ENCODE measurements at regions not wholly inside any gene's neighbourhood (a gene's known extent, or its start where the extent isn't known, plus 50 kb on each side); places are given as distances from the start of the nearest gene placed in this dataset.

- no TSS peak for BruUV-seq (replicated peaks)
- Histone ChIP-seq H3K9me3 (ENCODE audit: low read depth, low read length, poor library complexity, severe bottlenecking) (no peaks in the 10 kb centered on the region), H3K36me3 (ENCODE audit: insufficient read depth, low read length, poor library complexity, severe bottlenecking) (no peaks in the 10 kb centered on the region), H3K4me3 (ENCODE audit: low read depth, low read length, poor library complexity, severe bottlenecking) (no peak overlapping the region), H3K27me3 (replicated peaks; ENCODE audit: insufficient read depth, low read depth, low read length, poor library complexity) (no peaks in the 10 kb centered on the region), H3K4me1 (ENCODE audit: insufficient read depth, low read length, poor library complexity, severe bottlenecking) (no peaks in the 10 kb centered on the region), H3K27ac (ENCODE audit: low read depth, low read length, poor library complexity, severe bottlenecking) (no peak overlapping the region)
- intact Hi-C loops (cut with micrococcal nuclease; ENCODE audit: unreplicated experiment): no loop called here
- TF ChIP-seq CTCF (conservative IDR thresholded peaks at IDR 0.05; ENCODE audit: low read depth, low read length) (no peak), EZH2 (IDR thresholded peaks at IDR 0.05; ENCODE audit: borderline replicate concordance, low read depth, low read length, poor library complexity, severe bottlenecking) (no peak)
- ChIA-PET CTCF (no interaction called here), POLR2A (ENCODE audit: low non-redundant PET) (no interaction called here)
- no peak for DNase-seq (ENCODE audit: low spot score)
These were observed 748.7 kb downstream of the RNF144A start for GRCh38 chr2:7665880-7666279.

DNA sequence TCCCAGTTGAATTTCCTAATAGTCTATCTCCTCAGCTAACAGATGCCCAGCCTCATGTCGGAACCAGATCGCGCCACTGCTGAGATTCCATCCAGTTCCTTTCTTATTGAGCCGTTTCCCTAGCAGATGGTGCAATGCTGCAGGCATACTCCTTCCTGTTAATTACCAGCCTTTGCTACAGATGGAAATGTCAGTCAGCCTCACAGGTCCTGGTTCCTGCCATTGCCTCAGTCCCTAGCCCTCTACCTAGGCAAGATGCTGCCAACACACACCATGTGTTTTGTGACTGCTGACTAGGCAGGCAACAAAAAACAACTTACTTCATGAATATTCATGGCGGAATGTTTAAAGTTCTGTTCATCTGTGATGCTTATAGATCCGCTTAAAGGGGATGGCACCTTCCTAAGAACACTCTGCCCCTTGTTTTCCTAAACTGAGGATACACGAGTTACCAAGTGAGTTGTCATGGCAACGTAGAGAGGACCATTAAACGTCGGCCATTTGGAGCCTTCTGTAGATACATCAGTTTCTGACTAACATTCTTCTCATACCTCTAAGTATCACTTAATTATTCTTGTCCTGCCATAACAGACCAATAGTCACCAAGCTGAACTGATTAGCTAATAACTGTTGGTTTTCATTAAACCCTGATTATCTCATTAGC, 749.5 kb downstream of the RNF144A start:
- TF ChIP-seq CTCF (conservative IDR thresholded peaks at IDR 0.05; ENCODE audit: low read depth, low read length) (no peak), EZH2 (IDR thresholded peaks at IDR 0.05; ENCODE audit: borderline replicate concordance, low read depth, low read length, poor library complexity, severe bottlenecking) (no peak)
- no peaks in the 10 kb centered on the region for H3K36me3 ChIP-seq (ENCODE audit: insufficient read depth, low read length, poor library complexity, severe bottlenecking)
- H3K4me3 ChIP-seq (ENCODE audit: low read depth, low read length, poor library complexity, severe bottlenecking): no peak overlapping the region
- H3K9me3 ChIP-seq (ENCODE audit: low read depth, low read length, poor library complexity, severe bottlenecking): no peaks in the 10 kb centered on the region
- no TSS peak for BruUV-seq (replicated peaks)
- POLR2A ChIA-PET (ENCODE audit: low non-redundant PET): no interaction called here
- no peaks in the 10 kb centered on the region for H3K27me3 ChIP-seq (replicated peaks; ENCODE audit: insufficient read depth, low read depth, low read length, poor library complexity)
- no peaks in the 10 kb centered on the region for H3K4me1 ChIP-seq (ENCODE audit: insufficient read depth, low read length, poor library complexity, severe bottlenecking)
- no peak overlapping the region for H3K27ac ChIP-seq (ENCODE audit: low read depth, low read length, poor library complexity, severe bottlenecking)
- CTCF ChIA-PET: no interaction called here
- no peak for DNase-seq (ENCODE audit: low spot score)
- intact Hi-C loops (cut with micrococcal nuclease; ENCODE audit: unreplicated experiment): no loop called here

DNA sequence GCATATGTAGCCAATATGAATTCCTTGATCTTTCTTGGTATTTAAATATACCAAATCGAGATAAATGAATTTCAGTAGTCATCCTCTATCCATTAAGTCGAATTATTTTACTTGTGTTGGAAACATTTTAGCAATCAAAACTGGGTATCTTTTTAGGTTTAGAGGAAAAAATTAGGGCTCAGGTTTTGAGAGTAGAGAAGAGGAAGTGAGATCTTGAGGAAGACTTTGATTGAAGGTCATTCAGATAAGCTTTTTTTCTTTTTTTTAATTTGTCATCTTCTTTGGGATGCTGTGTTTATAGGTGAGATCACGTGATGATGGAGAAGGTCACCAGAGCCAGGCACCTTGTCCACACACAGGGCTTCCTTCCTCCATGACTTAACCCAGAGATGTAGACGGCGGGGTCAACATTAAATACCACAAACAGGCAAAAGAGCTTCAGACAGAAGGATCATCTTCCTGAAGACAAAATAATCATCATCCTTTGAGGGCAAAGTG, 750.1 kb downstream of the RNF144A start:
- H3K27ac ChIP-seq (ENCODE audit: low read depth, low read length, poor library complexity, severe bottlenecking): no peak overlapping the region
- no peaks in the 10 kb centered on the region for H3K9me3 ChIP-seq (ENCODE audit: low read depth, low read length, poor library complexity, severe bottlenecking)
- no peaks in the 10 kb centered on the region for H3K4me1 ChIP-seq (ENCODE audit: insufficient read depth, low read length, poor library complexity, severe bottlenecking)
- no TSS peak for BruUV-seq (replicated peaks)
- no peaks in the 10 kb centered on the region for H3K27me3 ChIP-seq (replicated peaks; ENCODE audit: insufficient read depth, low read depth, low read length, poor library complexity)
- no peak overlapping the region for H3K4me3 ChIP-seq (ENCODE audit: low read depth, low read length, poor library complexity, severe bottlenecking)
- intact Hi-C loops (cut with micrococcal nuclease; ENCODE audit: unreplicated experiment): no loop called here
- ChIA-PET CTCF (no interaction called here), POLR2A (ENCODE audit: low non-redundant PET) (no interaction called here)
- no peak for DNase-seq (ENCODE audit: low spot score)
- TF ChIP-seq EZH2 (IDR thresholded peaks at IDR 0.05; ENCODE audit: borderline replicate concordance, low read depth, low read length, poor library complexity, severe bottlenecking) (no peak), CTCF (conservative IDR thresholded peaks at IDR 0.05; ENCODE audit: low read depth, low read length) (no peak)
- H3K36me3 ChIP-seq (ENCODE audit: insufficient read depth, low read length, poor library complexity, severe bottlenecking): no peaks in the 10 kb centered on the region
